GM12878 (cell line): ENCODE measurements at regions not wholly inside any gene's neighbourhood (a gene's known extent, or its start where the extent isn't known, plus 50 kb on each side); places are given as distances from the start of the nearest gene placed in this dataset.

Experiments
- CTCF ChIP-seq, 3 experiments: IDR thresholded peaks in 2 of 3; conservative IDR thresholded peaks in 1 of 3; 2 replicates each; pipeline ENCODE4 v1.5.1; 2011; ENCODE audit warnings: low read depth in 3 of 3, low read length in 3 of 3, mild to moderate bottlenecking in 3 of 3, control low read depth in 2 of 3, moderate library complexity in 2 of 3, inconsistent platforms in 1 of 3, mixed read lengths in 1 of 3; ENCODE audit not compliant: control insufficient read depth in 2 of 3, insufficient read depth in 1 of 3; ENCODE audit errors: extremely low read depth in 1 of 3
- GABPA ChIP-seq: IDR thresholded peaks from 2 replicates; pipeline ENCODE4 v1.6.1; 2014; ENCODE audit warnings: antibody characterized with exemption, low read depth, mild to moderate bottlenecking, inconsistent platforms
- GATAD2B ChIP-seq: fragments of 450-650 bp; conservative IDR thresholded peaks from 2 replicates; pipeline ENCODE4 v1.6.1; 2017; ENCODE audit warnings: low read depth, mild to moderate bottlenecking, moderate library complexity
- KAT2A ChIP-seq: conservative IDR thresholded peaks from 2 replicates; pipeline ENCODE4 v1.6.1; 2011; ENCODE audit warnings: low read depth, low read length; ENCODE audit not compliant: control insufficient read depth
- MYC ChIP-seq: IDR thresholded peaks from 2 replicates; pipeline ENCODE4 v1.6.1; 2011; ENCODE audit warnings: mild to moderate bottlenecking, low read length, moderate library complexity, inconsistent platforms; ENCODE audit not compliant: insufficient read depth, insufficient replicate concordance, insufficient read length, severe bottlenecking
- POLR2AphosphoS5 ChIP-seq: IDR thresholded peaks from 2 replicates; pipeline ENCODE4 v1.6.1; 2011; ENCODE audit warnings: mild to moderate bottlenecking, low read length, inconsistent platforms
- RCOR1 ChIP-seq: conservative IDR thresholded peaks from 2 replicates; pipeline ENCODE4 v1.6.1; 2012; ENCODE audit warnings: low read depth, low read length, improper control_type of control experiment
- RFX5 ChIP-seq: IDR thresholded peaks from 2 replicates; pipeline ENCODE4 v1.6.1; 2011; ENCODE audit warnings: low read depth, low read length, improper control_type of control experiment
- SUZ12 ChIP-seq: fragments of 200-600 bp; sonication (generic); IDR thresholded peaks from one replicate; pipeline ENCODE4 v1.6.1; 2018; ENCODE audit warnings: antibody characterized with exemption, mild to moderate bottlenecking; ENCODE audit not compliant: unreplicated experiment
- USF2 ChIP-seq: IDR thresholded peaks from 2 replicates; pipeline ENCODE4 v1.6.1; 2011; ENCODE audit warnings: low read depth, low read length, improper control_type of control experiment, borderline replicate concordance
- YY1 ChIP-seq: IDR thresholded peaks from 2 replicates; pipeline ENCODE4 v1.6.1; 2011; ENCODE audit warnings: low read depth, mild to moderate bottlenecking, low read length
- ZBTB40 ChIP-seq: fragments of 450-650 bp; IDR thresholded peaks from 2 replicates; pipeline ENCODE4 v1.6.1; 2016; ENCODE audit warnings: mild to moderate bottlenecking, moderate library complexity, borderline replicate concordance
- ZNF217 ChIP-seq: fragments of 450-650 bp; IDR thresholded peaks from 2 replicates; pipeline ENCODE4 v1.6.1; 2017; ENCODE audit warnings: antibody characterized with exemption, mild to moderate bottlenecking

GRCh38 chr1:14508613-14509012 is 89.9 kb upstream of the KAZN start:
- no peak for TF ChIP-seq GATAD2B
- no peak for TF ChIP-seq GABPA
- TF ChIP-seq ZNF217: no peak
- no peak for TF ChIP-seq SUZ12
- TF ChIP-seq CTCF (IDR thresholded peaks at IDR 0.05 in 2 of 3, conservative IDR thresholded peaks at IDR 0.05 in 1 of 3; ENCODE audit: control insufficient read depth in 2 of 3, extremely low read depth in 1 of 3, insufficient read depth in 1 of 3, low read depth in 3 of 3, low read length in 3 of 3): no peak
- no peak for TF ChIP-seq KAT2A
- no peak for TF ChIP-seq MYC
- no peak for TF ChIP-seq ZBTB40
- no peak for TF ChIP-seq YY1
- TF ChIP-seq RCOR1: no peak
- no peak for TF ChIP-seq RFX5
- no peak for TF ChIP-seq POLR2AphosphoS5
- no peak for TF ChIP-seq USF2
